Colonic mucosa (tissue), 4 donors: ENCODE measurements at regions not wholly inside any gene's neighbourhood (a gene's known extent, or its start where the extent isn't known, plus 50 kb on each side); places are given as distances from the start of the nearest gene placed in this dataset.

Experiments
- DNase-seq: peaks from one replicate; pipeline ENCODE4 v3.0.0-alpha.2; 2020
- H3K27ac ChIP-seq: fragments of 200-600 bp; one replicate; pipeline ENCODE4 v1.8.0; 2021
- H3K27me3 ChIP-seq: fragments of 200-600 bp; one replicate; pipeline ENCODE4 v1.8.0; 2021
- H3K36me3 ChIP-seq: fragments of 200-600 bp; one replicate; pipeline ENCODE4 v1.8.0; 2021
- H3K4me1 ChIP-seq: fragments of 200-600 bp; one replicate; pipeline ENCODE4 v1.8.0; 2021; ENCODE audit warnings: mild to moderate bottlenecking
- H3K4me3 ChIP-seq: fragments of 200-600 bp; one replicate; pipeline ENCODE4 v1.8.0; 2021
- H3K9ac ChIP-seq, 2 donors: one replicate each; pipeline ENCODE4 v1.7.0; 2013; ENCODE audit warnings: control low read depth in 2 of 2, low read depth in 2 of 2, low read length in 2 of 2
- H3K9me3 ChIP-seq: fragments of 200-600 bp; one replicate; pipeline ENCODE4 v1.8.0; 2021
- CTCF ChIP-seq: fragments of 200-600 bp; IDR thresholded peaks from one replicate; pipeline ENCODE4 v1.8.0; 2022; ENCODE audit warnings: antibody characterized with exemption, mild to moderate bottlenecking
- intact Hi-C: fragments of 100-400 bp; cut with DNase I; formaldehyde crosslinking; loops from one replicate; pipeline ENCODE4 v1.14.1; 2022
- donor health status: healthy.
- donor health status: DM: no; HTN: no; CAD: no.
- donor health status: DM: no; HTN: no; CAD: no.

- intact Hi-C loops: no loop called here
- DNase-seq: no peak
- no peak for TF ChIP-seq CTCF
Measured at GRCh38 chr13:90108547-90108946, 1238.9 kb upstream of the MIR17HG start.

GRCh38 chr13:90116121-90116520, 1231.4 kb upstream of the MIR17HG start:
- no peak overlapping the region for H3K9ac ChIP-seq
- no peak overlapping the region for H3K27ac ChIP-seq
- no peaks in the 10 kb centered on the region for H3K9me3 ChIP-seq
- H3K36me3 ChIP-seq: no peaks in the 10 kb centered on the region
- no peaks in the 10 kb centered on the region for H3K4me1 ChIP-seq
- intact Hi-C loops: no loop called here
- TF ChIP-seq CTCF: no peak
- no peaks in the 10 kb centered on the region for H3K27me3 ChIP-seq
- no peak overlapping the region for H3K4me3 ChIP-seq
- DNase-seq: no peak

More at GRCh38 chr13:90108547-90108946, 1238.9 kb upstream of the MIR17HG start:
- H3K9ac ChIP-seq: no peak overlapping the region
- no peaks in the 10 kb centered on the region for H3K9me3 ChIP-seq
- no peaks in the 10 kb centered on the region for H3K36me3 ChIP-seq
- no peaks in the 10 kb centered on the region for H3K4me1 ChIP-seq
- H3K4me3 ChIP-seq: no peak overlapping the region
- H3K27me3 ChIP-seq: no peaks in the 10 kb centered on the region
- no peak overlapping the region for H3K27ac ChIP-seq

- Histone ChIP-seq H3K36me3 (no peaks in the 10 kb centered on the region), H3K4me3 (no peak overlapping the region), H3K4me1 (no peaks in the 10 kb centered on the region), H3K27ac (no peak overlapping the region), H3K9ac (no peak overlapping the region), H3K9me3 (no peaks in the 10 kb centered on the region), H3K27me3 (no peaks in the 10 kb centered on the region)
- no peak for TF ChIP-seq CTCF
- DNase-seq: no peak
- intact Hi-C loops: no loop called here
Measured at GRCh38 chr13:90118467-90119071, 1228.9 kb upstream of the MIR17HG start.

GRCh38 chr13:90120026-90120425, 1227.5 kb upstream of the MIR17HG start:
- Histone ChIP-seq H3K36me3 (no peaks in the 10 kb centered on the region), H3K4me3 (no peak overlapping the region), H3K9me3 (no peaks in the 10 kb centered on the region), H3K27me3 (no peaks in the 10 kb centered on the region), H3K27ac (no peak overlapping the region), H3K9ac (no peak overlapping the region), H3K4me1 (no peaks in the 10 kb centered on the region)
- no peak for TF ChIP-seq CTCF
- intact Hi-C loops: no loop called here
- DNase-seq: no peak

- no peaks in the 10 kb centered on the region for H3K36me3 ChIP-seq
- TF ChIP-seq CTCF: no peak
- intact Hi-C loops: no loop called here
- no peaks in the 10 kb centered on the region for H3K4me1 ChIP-seq
- no peaks in the 10 kb centered on the region for H3K9me3 ChIP-seq
- H3K27me3 ChIP-seq: no peaks in the 10 kb centered on the region
- no peak overlapping the region for H3K4me3 ChIP-seq
- DNase-seq: no peak
- H3K9ac ChIP-seq: no peak overlapping the region
- H3K27ac ChIP-seq: no peak overlapping the region
Measured at GRCh38 chr13:90121784-90122183, 1225.7 kb upstream of the MIR17HG start.
